ENCODE measurements at regions not wholly inside any gene's neighbourhood (a gene's known extent, or its start where the extent isn't known, plus 50 kb on each side); places are given as distances from the start of the nearest gene placed in this dataset.

GRCh38 chr11:134524201-134524600, 112.2 kb upstream of the B3GAT1 start:
- no peak overlapping the region for H3K27ac Mint-ChIP-seq
- H3K36me3 Mint-ChIP-seq (ENCODE audit: insufficient read depth in 2 of 2) = no peaks in the 10 kb centered on the region
- H3K4me1 Mint-ChIP-seq (ENCODE audit: low read depth) = no peaks in the 10 kb centered on the region
- H3K9me3 Mint-ChIP-seq = no peaks in the 10 kb centered on the region
- ATAC-seq (replicated peaks in 1 of 2) = no peak
- DNase-seq = no peak
- H3K4me3 Mint-ChIP-seq = no peak overlapping the region
- peaks cover 7% of the 10 kb centered on the region for H3K27me3 Mint-ChIP-seq (ENCODE audit: low read depth)

DNA sequence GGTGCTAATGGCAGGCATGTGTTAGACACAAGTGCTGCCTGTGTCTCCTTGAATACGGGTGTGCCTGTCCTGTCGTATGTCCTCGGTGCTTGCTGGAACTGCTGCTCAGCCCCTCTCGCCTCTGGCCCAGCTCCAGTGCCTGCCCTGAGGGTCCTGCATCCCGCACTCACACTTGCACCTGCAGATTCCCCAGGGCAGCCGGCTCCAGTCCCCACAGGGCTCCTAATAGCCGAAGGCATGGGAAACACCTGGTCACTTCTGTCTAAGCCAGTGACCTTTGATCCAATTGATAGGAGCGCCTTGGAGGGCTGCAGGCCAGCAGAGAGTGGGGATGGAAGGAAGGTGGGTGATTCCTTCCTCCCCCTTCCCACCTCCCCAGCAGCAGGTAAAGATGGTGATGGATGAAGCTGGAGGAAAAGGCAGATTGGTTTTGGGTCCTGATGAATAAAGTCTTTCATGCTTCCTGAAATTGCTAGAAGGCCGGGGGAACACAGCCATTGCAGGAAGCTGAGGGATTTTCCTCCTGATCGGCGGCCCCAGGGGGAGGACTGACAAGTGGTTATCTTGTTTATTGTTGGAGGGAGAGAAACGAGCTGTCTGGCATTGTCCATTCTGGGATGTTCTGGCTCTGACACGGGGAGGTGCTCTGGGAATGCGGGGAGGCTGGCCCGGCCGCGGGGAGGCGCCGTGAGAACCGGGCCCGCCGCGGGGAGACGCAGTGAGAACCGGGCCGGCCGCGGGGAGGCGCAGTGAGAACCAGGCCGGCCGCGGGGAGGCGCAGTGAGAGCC, 110.9 kb upstream of the B3GAT1 start:
- Mint-ChIP-seq H3K4me1 (ENCODE audit: low read depth) (no peaks in the 10 kb centered on the region), H3K27me3 (ENCODE audit: low read depth) (peaks cover 7% of the 10 kb centered on the region), H3K9me3 (no peaks in the 10 kb centered on the region), H3K4me3 (no peak overlapping the region), H3K36me3 (ENCODE audit: insufficient read depth in 2 of 2) (no peaks in the 10 kb centered on the region), H3K27ac (no peak overlapping the region)
- ATAC-seq (replicated peaks in 1 of 2) (no peak), DNase-seq (no peak)

- Mint-ChIP-seq H3K4me1 (ENCODE audit: low read depth) (no peaks in the 10 kb centered on the region), H3K36me3 (ENCODE audit: insufficient read depth in 2 of 2) (no peaks in the 10 kb centered on the region), H3K9me3 (no peaks in the 10 kb centered on the region), H3K4me3 (no peak overlapping the region), H3K27me3 (ENCODE audit: low read depth) (peaks cover 7% of the 10 kb centered on the region), H3K27ac (no peak overlapping the region)
- ATAC-seq (replicated peaks in 1 of 2) = no peak
- no peak for DNase-seq
Observed at GRCh38 chr11:134521452-134522289, 109.6 kb upstream of the B3GAT1 start.

- Mint-ChIP-seq H3K4me3 (no peak overlapping the region), H3K4me1 (ENCODE audit: low read depth) (no peaks in the 10 kb centered on the region), H3K9me3 (no peaks in the 10 kb centered on the region), H3K27me3 (ENCODE audit: low read depth) (peaks cover 7% of the 10 kb centered on the region), H3K36me3 (ENCODE audit: insufficient read depth in 2 of 2) (no peaks in the 10 kb centered on the region), H3K27ac (no peak overlapping the region)
- ATAC-seq (replicated peaks in 1 of 2) (no peak), DNase-seq (no peak)
Observed at GRCh38 chr11:134521001-134521400, 109.0 kb upstream of the B3GAT1 start.

- no peaks in the 10 kb centered on the region for H3K9me3 Mint-ChIP-seq
- no peak overlapping the region for H3K4me3 Mint-ChIP-seq
- no peaks in the 10 kb centered on the region for H3K4me1 Mint-ChIP-seq (ENCODE audit: low read depth)
- peaks cover 7% of the 10 kb centered on the region for H3K27me3 Mint-ChIP-seq (ENCODE audit: low read depth)
- no peak overlapping the region for H3K27ac Mint-ChIP-seq
- no peaks in the 10 kb centered on the region for H3K36me3 Mint-ChIP-seq (ENCODE audit: insufficient read depth in 2 of 2)
- ATAC-seq (replicated peaks in 1 of 2) (no peak), DNase-seq (no peak)
Observed at GRCh38 chr11:134519788-134520187, 107.7 kb upstream of the B3GAT1 start.

- DNase-seq (no peak), ATAC-seq (replicated peaks in 1 of 2) (no peak)
- H3K4me3 Mint-ChIP-seq = no peak overlapping the region
- no peaks in the 10 kb centered on the region for H3K36me3 Mint-ChIP-seq (ENCODE audit: insufficient read depth in 2 of 2)
- H3K9me3 Mint-ChIP-seq = no peaks in the 10 kb centered on the region
- H3K27ac Mint-ChIP-seq = no peak overlapping the region
- H3K27me3 Mint-ChIP-seq (ENCODE audit: low read depth) = peaks cover 7% of the 10 kb centered on the region
- no peaks in the 10 kb centered on the region for H3K4me1 Mint-ChIP-seq (ENCODE audit: low read depth)
Observed at GRCh38 chr11:134519390-134519750, 107.3 kb upstream of the B3GAT1 start.

GRCh38 chr11:134518616-134519389, 106.8 kb upstream of the B3GAT1 start:
- Mint-ChIP-seq H3K9me3 (no peaks in the 10 kb centered on the region), H3K27me3 (ENCODE audit: low read depth) (peaks cover 7% of the 10 kb centered on the region), H3K27ac (no peak overlapping the region), H3K4me1 (ENCODE audit: low read depth) (no peaks in the 10 kb centered on the region), H3K4me3 (no peak overlapping the region), H3K36me3 (ENCODE audit: insufficient read depth in 2 of 2) (no peaks in the 10 kb centered on the region)
- ATAC-seq (replicated peaks in 1 of 2) = no peak
- DNase-seq = no peak

GRCh38 chr11:134517621-134518293, 105.7 kb upstream of the B3GAT1 start:
- no peaks in the 10 kb centered on the region for H3K36me3 Mint-ChIP-seq (ENCODE audit: insufficient read depth in 2 of 2)
- DNase-seq (no peak), ATAC-seq (replicated peaks in 1 of 2) (no peak)
- peaks cover 7% of the 10 kb centered on the region for H3K27me3 Mint-ChIP-seq (ENCODE audit: low read depth)
- no peak overlapping the region for H3K27ac Mint-ChIP-seq
- no peaks in the 10 kb centered on the region for H3K4me1 Mint-ChIP-seq (ENCODE audit: low read depth)
- no peaks in the 10 kb centered on the region for H3K9me3 Mint-ChIP-seq
- no peak overlapping the region for H3K4me3 Mint-ChIP-seq

GRCh38 chr11:134517115-134517514, 105.1 kb upstream of the B3GAT1 start:
- no peaks in the 10 kb centered on the region for H3K9me3 Mint-ChIP-seq
- no peak overlapping the region for H3K4me3 Mint-ChIP-seq
- ATAC-seq (replicated peaks in 1 of 2) (no peak), DNase-seq (no peak)
- H3K27me3 Mint-ChIP-seq (ENCODE audit: low read depth) = peaks cover 3% of the 10 kb centered on the region
- H3K4me1 Mint-ChIP-seq (ENCODE audit: low read depth) = no peaks in the 10 kb centered on the region
- no peak overlapping the region for H3K27ac Mint-ChIP-seq
- H3K36me3 Mint-ChIP-seq (ENCODE audit: insufficient read depth in 2 of 2) = no peaks in the 10 kb centered on the region

- no peak overlapping the region for H3K4me3 Mint-ChIP-seq
Observed at GRCh38 chr11:134516529-134516928, 104.5 kb upstream of the B3GAT1 start.

GRCh38 chr11:134515081-134515960, 103.3 kb upstream of the B3GAT1 start:
- ATAC-seq (replicated peaks in 1 of 2) = no peak
- H3K9me3 Mint-ChIP-seq = no peaks in the 10 kb centered on the region
- H3K4me1 Mint-ChIP-seq (ENCODE audit: low read depth) = no peaks in the 10 kb centered on the region
- no peak overlapping the region for H3K4me3 Mint-ChIP-seq
- no peak overlapping the region for H3K27ac Mint-ChIP-seq
- no peaks in the 10 kb centered on the region for H3K27me3 Mint-ChIP-seq (ENCODE audit: low read depth)
- DNase-seq = no peak
- H3K36me3 Mint-ChIP-seq (ENCODE audit: insufficient read depth in 2 of 2) = no peaks in the 10 kb centered on the region

More at GRCh38 chr11:134516529-134516928, 104.5 kb upstream of the B3GAT1 start:
- Mint-ChIP-seq H3K36me3 (ENCODE audit: insufficient read depth in 2 of 2) (no peaks in the 10 kb centered on the region), H3K27me3 (ENCODE audit: low read depth) (no peaks in the 10 kb centered on the region), H3K9me3 (no peaks in the 10 kb centered on the region), H3K27ac (no peak overlapping the region), H3K4me1 (ENCODE audit: low read depth) (no peaks in the 10 kb centered on the region)
- ATAC-seq (replicated peaks in 1 of 2) = no peak
- DNase-seq = no peak

GRCh38 chr11:134514354-134514951, 102.4 kb upstream of the B3GAT1 start:
- ATAC-seq (replicated peaks in 1 of 2) (no peak), DNase-seq (no peak)
- H3K4me1 Mint-ChIP-seq (ENCODE audit: low read depth) = no peaks in the 10 kb centered on the region
- H3K27ac Mint-ChIP-seq = no peak overlapping the region
- no peaks in the 10 kb centered on the region for H3K36me3 Mint-ChIP-seq (ENCODE audit: insufficient read depth in 2 of 2)
- H3K4me3 Mint-ChIP-seq = no peak overlapping the region
- no peaks in the 10 kb centered on the region for H3K9me3 Mint-ChIP-seq
- H3K27me3 Mint-ChIP-seq (ENCODE audit: low read depth) = no peaks in the 10 kb centered on the region

Data from activated T-cell treated with anti-CD3 and anti-CD28 coated beads, Interleukin-2, amount 50 U/mL, for 72 hours (primary cell).